ENCODE measurements at regions not wholly inside any gene's neighbourhood (a gene's known extent, or its start where the extent isn't known, plus 50 kb on each side); places are given as distances from the start of the nearest gene placed in this dataset.

- ChIA-PET CTCF (no interaction called here), POLR2A (ENCODE audit: unreplicated experiment) (no interaction called here)
- Histone ChIP-seq H3K36me3 (ENCODE audit: low read depth) (no peaks in the 10 kb centered on the region), H4K20me1 (ENCODE audit: insufficient read depth) (no peaks in the 10 kb centered on the region), H3K4me2 (no peak overlapping the region), H3K27me3 (ENCODE audit: insufficient read depth, low read depth) (no peaks in the 10 kb centered on the region), H3K4me1 (replicated peaks; ENCODE audit: insufficient read depth) (no peaks in the 10 kb centered on the region), H3K9me2 (ENCODE audit: insufficient read depth) (no peaks in the 10 kb centered on the region), H3F3A (ENCODE audit: insufficient read depth, low read depth) (no peaks in the 10 kb centered on the region), H3K9me3 (ENCODE audit: insufficient read depth, low read depth) (no peaks in the 10 kb centered on the region), H3K27ac (no peak overlapping the region), H2AFZ (no peak overlapping the region), H3K79me2 (ENCODE audit: low read depth) (no peaks in the 10 kb centered on the region), H3K4me3 (no peak overlapping the region)
- no peak for DNase-seq
- TF ChIP-seq EZH2 (IDR thresholded peaks at IDR 0.05; ENCODE audit: low read depth), result no peak
- TF ChIP-seq CTCF (conservative IDR thresholded peaks at IDR 0.05), result no peak
- no TSS peak for BruUV-seq (replicated peaks)
- intact Hi-C loops (cut with micrococcal nuclease; ENCODE audit: unreplicated experiment), result no loop called here
Measured at GRCh38 chr21:22903851-22904250, 1905.6 kb downstream of the NCAM2 start.

- no peak for TF ChIP-seq CTCF (conservative IDR thresholded peaks at IDR 0.05)
- TF ChIP-seq EZH2 (IDR thresholded peaks at IDR 0.05; ENCODE audit: low read depth), result no peak
- Histone ChIP-seq H3K4me3 (no peak overlapping the region), H3K79me2 (ENCODE audit: low read depth) (no peaks in the 10 kb centered on the region), H3K27ac (no peak overlapping the region), H4K20me1 (ENCODE audit: insufficient read depth) (no peaks in the 10 kb centered on the region), H3K4me1 (replicated peaks; ENCODE audit: insufficient read depth) (no peaks in the 10 kb centered on the region), H3K4me2 (no peak overlapping the region), H2AFZ (no peak overlapping the region), H3K9me3 (ENCODE audit: insufficient read depth, low read depth) (no peaks in the 10 kb centered on the region), H3K9me2 (ENCODE audit: insufficient read depth) (no peaks in the 10 kb centered on the region), H3K36me3 (ENCODE audit: low read depth) (no peaks in the 10 kb centered on the region), H3F3A (ENCODE audit: insufficient read depth, low read depth) (no peaks in the 10 kb centered on the region), H3K27me3 (ENCODE audit: insufficient read depth, low read depth) (no peaks in the 10 kb centered on the region)
- intact Hi-C loops (cut with micrococcal nuclease; ENCODE audit: unreplicated experiment), result no loop called here
- DNase-seq, result no peak
- CTCF ChIA-PET, result no interaction called here
- POLR2A ChIA-PET (ENCODE audit: unreplicated experiment), result no interaction called here
- no TSS peak for BruUV-seq (replicated peaks)
Measured at GRCh38 chr21:22904385-22904784, 1906.2 kb downstream of the NCAM2 start.

GRCh38 chr21:22925032-22925431 is 1926.8 kb downstream of the NCAM2 start:
- no peaks in the 10 kb centered on the region for H3K79me2 ChIP-seq (ENCODE audit: low read depth)
- POLR2A ChIA-PET (ENCODE audit: unreplicated experiment), result interaction anchor here (0.6 kb wide), 1 partner anchor 58 kb away, joined by 4 read pairs; no protein-coding TSS in a partner anchor
- H3K36me3 ChIP-seq (ENCODE audit: low read depth), result no peaks in the 10 kb centered on the region
- TF ChIP-seq CTCF (conservative IDR thresholded peaks at IDR 0.05) (no peak), EZH2 (IDR thresholded peaks at IDR 0.05; ENCODE audit: low read depth) (no peak)
- H3K4me2 ChIP-seq, result no peak overlapping the region
- H3K27ac ChIP-seq, result no peak overlapping the region
- no peaks in the 10 kb centered on the region for H3K9me2 ChIP-seq (ENCODE audit: insufficient read depth)
- intact Hi-C loops (cut with micrococcal nuclease; ENCODE audit: unreplicated experiment), result no loop called here
- no peaks in the 10 kb centered on the region for H3K9me3 ChIP-seq (ENCODE audit: insufficient read depth, low read depth)
- no peak overlapping the region for H3K4me3 ChIP-seq
- H3K4me1 ChIP-seq (replicated peaks; ENCODE audit: insufficient read depth), result no peaks in the 10 kb centered on the region
- H3K27me3 ChIP-seq (ENCODE audit: insufficient read depth, low read depth), result no peaks in the 10 kb centered on the region
- no peak overlapping the region for H2AFZ ChIP-seq
- no peaks in the 10 kb centered on the region for H4K20me1 ChIP-seq (ENCODE audit: insufficient read depth)
- CTCF ChIA-PET, result no interaction called here
- H3F3A ChIP-seq (ENCODE audit: insufficient read depth, low read depth), result no peaks in the 10 kb centered on the region
- no peak for DNase-seq
- BruUV-seq (replicated peaks), result no TSS peak
